Stomach (tissue), 8 donors: ENCODE measurements at regions not wholly inside any gene's neighbourhood (a gene's known extent, or its start where the extent isn't known, plus 50 kb on each side); places are given as distances from the start of the nearest gene placed in this dataset.

Experiments
- DNase-seq, 2 donors: peaks; one replicate each; pipeline versions ENCODE4 v3.0.0 to v3.0.0-alpha.2; 2013 to 2019
- H3K27ac ChIP-seq, 5 donors: fragments of 200-600 bp in 4 of 5; sonication (generic) in 4 of 5; one replicate each; pipeline ENCODE4 v1.5.1; 2013 to 2019; ENCODE audit warnings: mild to moderate bottlenecking in 1 of 5, moderate library complexity in 1 of 5
- H3K27me3 ChIP-seq, 3 donors: fragments of 200-600 bp; sonication (generic); one replicate each; pipeline ENCODE4 v1.5.1; 2017 to 2019; ENCODE audit warnings: mixed run types in 1 of 3
- H3K36me3 ChIP-seq, 4 donors: fragments of 200-600 bp; sonication (generic); 1 replicate in 3 of 4; 2 replicates in 1 of 4; pipeline ENCODE4 v1.5.1; 2016 to 2019
- H3K4me1 ChIP-seq, 4 donors: fragments of 200-600 bp; sonication (generic); one replicate each; pipeline ENCODE4 v1.5.1; 2016 to 2019
- H3K4me3 ChIP-seq, 4 donors: fragments of 200-600 bp; sonication (generic) in 3 of 4; one replicate each; pipeline ENCODE4 v1.5.1; 2016 to 2019; ENCODE audit warnings: mild to moderate bottlenecking in 1 of 4
- H3K9me3 ChIP-seq, 4 donors: fragments of 200-600 bp; sonication (generic); one replicate each; pipeline ENCODE4 v1.5.1; 2016 to 2019
- CTCF ChIP-seq, 7 experiments: fragments of 450-650 bp in 4 of 7; fragments of 200-600 bp in 3 of 7; sonication (generic) in 3 of 7; IDR thresholded peaks; one replicate each; pipeline ENCODE4 v1.5.1; 2016 to 2019; ENCODE audit warnings: antibody characterized with exemption in 7 of 7, control low read depth in 2 of 7, mild to moderate bottlenecking in 1 of 7
- EP300 ChIP-seq: sonication (generic); formaldehyde crosslinking; IDR thresholded peaks from one replicate; pipeline ENCODE4 v1.6.1; 2017; ENCODE audit warnings: antibody characterized with exemption
- POLR2A ChIP-seq, 4 donors: fragments of 450-650 bp; IDR thresholded peaks; one replicate each; pipeline ENCODE4 v1.6.1; 2016; ENCODE audit warnings: antibody characterized with exemption in 4 of 4, control low read depth in 2 of 4, mild to moderate bottlenecking in 1 of 4, moderate library complexity in 1 of 4
- POLR2AphosphoS5 ChIP-seq, 3 donors: sonication (generic); formaldehyde crosslinking; IDR thresholded peaks; one replicate each; pipeline ENCODE4 v1.6.1; 2016; ENCODE audit warnings: antibody characterized with exemption in 3 of 3
- WGBS, 5 donors: extraction: QIAGEN DNeasy Blood & Tissue Kit in 3 of 5; methylation state at CpG; one replicate each; pipeline versions ENCODE4 v1.1.5 to v1.1.7; 2013 to 2018; 5-methylcytosine and 5-hydroxymethylcytosine counted together
- intact Hi-C: fragments of 100-400 bp; cut with DNase I; formaldehyde crosslinking; loops from one replicate; pipeline ENCODE4 v1.15.1; 2023; ENCODE audit warnings: low total_unique reads
- donor health status: healthy with polysubstance abuse.
- donor health status: Bipolar disorder and iron deficiency.
- donor health status: healthy.

- H3K36me3 ChIP-seq = no peaks in the 10 kb centered on the region
- no peak for DNase-seq
- no peak overlapping the region for H3K27ac ChIP-seq
- H3K9me3 ChIP-seq = peaks cover 0 to 20% (median 15%) of the 10 kb centered on the region in 4 donors
- H3K4me3 ChIP-seq = no peak overlapping the region
- WGBS, 5 donors = 88 to 94% (median 94%) methylated on average over 13 of the region's 13 CpGs
- H3K4me1 ChIP-seq = no peaks in the 10 kb centered on the region
- H3K27me3 ChIP-seq = no peaks in the 10 kb centered on the region
- no peak for TF ChIP-seq POLR2A (IDR thresholded peaks at IDR 0.05)
- intact Hi-C loops = no loop called here
Observed at GRCh38 chr12:63415357-63415756, 252.9 kb downstream of the DPY19L2 start.

- Histone ChIP-seq H3K9me3 (peaks cover 5 to 31% (median 11%) of the 10 kb centered on the region in 4 donors), H3K27me3 (no peaks in the 10 kb centered on the region), H3K4me1 (no peaks in the 10 kb centered on the region), H3K27ac (no peak overlapping the region), H3K36me3 (no peaks in the 10 kb centered on the region), H3K4me3 (no peak overlapping the region)
- intact Hi-C loops = no loop called here
- WGBS, 5 donors = 48 to 70% (median 58%) methylated on average over 1 of the region's 1 CpG
- no peak for DNase-seq
- TF ChIP-seq POLR2AphosphoS5 (IDR thresholded peaks at IDR 0.05) (no peak), POLR2A (IDR thresholded peaks at IDR 0.05) (no peak), CTCF (IDR thresholded peaks at IDR 0.05) (no peak), EP300 (no peak)
Observed at GRCh38 chr12:63410197-63410596, 258.1 kb downstream of the DPY19L2 start.

- TF ChIP-seq CTCF (IDR thresholded peaks at IDR 0.05) = no peak
- H3K4me3 ChIP-seq = no peak overlapping the region
- 71 to 86% (median 83%) methylated on average over 2 of the region's 2 CpGs for WGBS, 5 donors
Observed at GRCh38 chr12:63406781-63407180, 255.8 kb upstream of the AVPR1A start.

GRCh38 chr12:63404611-63405010 lies 253.6 kb upstream of the AVPR1A start:
- 0% methylated on average over 1 of the region's 1 CpG for WGBS, 5 donors
- TF ChIP-seq POLR2AphosphoS5 (IDR thresholded peaks at IDR 0.05) (no peak), POLR2A (IDR thresholded peaks at IDR 0.05) (no peak), EP300 (no peak), CTCF (IDR thresholded peaks at IDR 0.05) (no peak)

More at GRCh38 chr12:63406781-63407180, 255.8 kb upstream of the AVPR1A start:
- intact Hi-C loops = no loop called here
- Histone ChIP-seq H3K9me3 (peaks cover 5 to 26% (median 7%) of the 10 kb centered on the region in 4 donors), H3K27ac (no peak overlapping the region), H3K27me3 (no peaks in the 10 kb centered on the region), H3K4me1 (no peaks in the 10 kb centered on the region), H3K36me3 (no peaks in the 10 kb centered on the region)
- DNase-seq = no peak

GRCh38 chr12:63403256-63403655 lies 252.3 kb upstream of the AVPR1A start:
- Histone ChIP-seq H3K9me3 (peaks cover 5 to 26% (median 7%) of the 10 kb centered on the region in 4 donors), H3K36me3 (no peaks in the 10 kb centered on the region), H3K4me3 (no peak overlapping the region), H3K4me1 (no peaks in the 10 kb centered on the region), H3K27me3 (no peaks in the 10 kb centered on the region), H3K27ac (no peak overlapping the region)
- TF ChIP-seq POLR2AphosphoS5 (IDR thresholded peaks at IDR 0.05) = no peak
- no peak for TF ChIP-seq CTCF (IDR thresholded peaks at IDR 0.05)
- no peak for TF ChIP-seq EP300
- no peak for TF ChIP-seq POLR2A (IDR thresholded peaks at IDR 0.05)
- no peak for DNase-seq
- intact Hi-C loops = no loop called here
- WGBS, 5 donors = 41 to 81% (median 54%) methylated on average over 1 of the region's 1 CpG

More at GRCh38 chr12:63404611-63405010, 253.6 kb upstream of the AVPR1A start:
- Histone ChIP-seq H3K36me3 (no peaks in the 10 kb centered on the region), H3K4me3 (no peak overlapping the region), H3K27me3 (no peaks in the 10 kb centered on the region), H3K9me3 (peaks cover 5 to 26% (median 7%) of the 10 kb centered on the region in 4 donors), H3K4me1 (no peaks in the 10 kb centered on the region), H3K27ac (no peak overlapping the region)
- no peak for DNase-seq
- intact Hi-C loops = no loop called here
